ENCODE measurements at regions not wholly inside any gene's neighbourhood (a gene's known extent, or its start where the extent isn't known, plus 50 kb on each side); places are given as distances from the start of the nearest gene placed in this dataset.

DNA sequence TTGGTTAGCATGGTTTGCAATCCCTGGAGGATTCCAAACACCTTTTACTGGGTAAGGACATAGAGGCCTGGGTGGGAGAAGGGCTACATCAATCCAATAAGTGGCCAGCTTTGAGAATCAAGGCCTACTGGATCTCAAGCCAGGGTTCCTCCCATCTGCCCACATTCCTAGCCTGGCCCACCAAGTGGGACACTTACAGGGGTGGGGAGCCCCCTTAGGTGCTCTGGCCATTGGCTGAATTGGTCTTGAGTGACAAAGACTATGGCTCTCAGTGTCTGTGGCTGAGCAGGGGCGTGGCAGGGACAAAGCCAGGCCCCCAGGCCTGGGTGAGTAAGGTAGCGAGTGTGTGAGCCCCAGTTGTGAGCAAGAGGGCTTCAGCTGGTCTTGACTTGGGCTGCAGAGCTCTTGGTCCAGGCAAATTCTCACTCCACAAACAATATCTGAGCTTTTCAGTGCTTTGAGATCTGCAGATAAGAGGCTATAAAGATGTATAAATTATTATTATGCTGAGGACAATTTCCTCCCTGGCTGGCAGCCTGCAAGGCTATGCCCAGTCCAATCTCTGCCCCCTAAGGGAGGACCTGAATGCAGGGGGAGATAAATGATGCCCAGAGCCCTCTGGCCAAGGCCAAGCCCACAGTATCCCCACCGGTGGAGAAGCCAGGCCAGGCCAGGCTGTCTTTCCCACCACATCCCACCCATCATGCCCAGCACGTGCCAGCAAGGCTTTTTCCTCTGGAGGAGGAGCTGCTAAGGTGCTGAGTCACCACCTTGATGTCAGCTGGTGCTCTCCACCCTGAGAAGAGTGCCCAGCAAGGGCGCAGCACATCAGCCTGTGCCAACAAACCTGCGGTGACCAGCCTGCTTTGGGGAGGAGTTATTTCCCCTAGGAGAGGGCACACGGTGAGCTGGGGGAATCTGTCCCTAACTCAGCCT lies 80.7 kb upstream of the DUSP5 start:
- no peak for DNase-seq

DNA sequence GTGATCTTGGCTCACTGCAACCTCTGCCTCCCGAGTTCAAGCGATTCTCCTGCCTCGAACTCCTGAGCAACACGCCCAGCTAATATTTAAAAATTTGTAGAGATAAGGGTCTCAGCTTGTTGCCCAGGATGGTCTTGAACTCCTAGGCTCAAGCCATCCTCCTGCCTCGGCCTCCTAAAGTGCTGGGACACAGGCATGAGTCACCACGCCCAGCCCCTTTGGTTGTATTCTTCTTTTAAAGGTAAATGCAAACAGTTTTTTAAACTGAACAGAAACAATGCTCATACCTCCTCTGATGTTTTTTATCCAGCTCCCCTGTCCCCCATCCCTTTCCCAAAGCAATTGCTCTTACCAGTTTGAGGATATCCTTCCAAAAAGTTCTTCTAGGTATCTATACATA lies 79.5 kb upstream of the DUSP5 start:
- no peak for DNase-seq

DNA sequence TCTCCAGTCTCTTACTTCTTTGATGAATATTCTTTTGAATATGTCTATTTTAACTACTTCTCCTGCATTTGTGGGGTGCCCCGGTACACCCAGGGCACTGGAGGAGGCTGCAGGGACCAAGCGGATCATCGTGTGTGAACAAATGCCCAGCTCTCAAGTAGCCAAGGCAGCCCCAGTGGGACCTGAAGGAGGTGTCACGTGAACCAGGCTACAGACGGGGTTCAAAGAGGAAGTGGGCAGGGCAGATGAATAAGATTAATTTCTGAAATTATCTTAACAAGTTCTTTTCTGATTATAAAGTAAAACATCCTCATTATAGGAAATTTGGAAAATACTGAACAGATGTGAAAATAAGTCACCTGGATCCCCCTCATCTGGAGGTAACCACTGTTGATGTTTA lies 78.4 kb upstream of the DUSP5 start:
- DNase-seq = no peak

DNA sequence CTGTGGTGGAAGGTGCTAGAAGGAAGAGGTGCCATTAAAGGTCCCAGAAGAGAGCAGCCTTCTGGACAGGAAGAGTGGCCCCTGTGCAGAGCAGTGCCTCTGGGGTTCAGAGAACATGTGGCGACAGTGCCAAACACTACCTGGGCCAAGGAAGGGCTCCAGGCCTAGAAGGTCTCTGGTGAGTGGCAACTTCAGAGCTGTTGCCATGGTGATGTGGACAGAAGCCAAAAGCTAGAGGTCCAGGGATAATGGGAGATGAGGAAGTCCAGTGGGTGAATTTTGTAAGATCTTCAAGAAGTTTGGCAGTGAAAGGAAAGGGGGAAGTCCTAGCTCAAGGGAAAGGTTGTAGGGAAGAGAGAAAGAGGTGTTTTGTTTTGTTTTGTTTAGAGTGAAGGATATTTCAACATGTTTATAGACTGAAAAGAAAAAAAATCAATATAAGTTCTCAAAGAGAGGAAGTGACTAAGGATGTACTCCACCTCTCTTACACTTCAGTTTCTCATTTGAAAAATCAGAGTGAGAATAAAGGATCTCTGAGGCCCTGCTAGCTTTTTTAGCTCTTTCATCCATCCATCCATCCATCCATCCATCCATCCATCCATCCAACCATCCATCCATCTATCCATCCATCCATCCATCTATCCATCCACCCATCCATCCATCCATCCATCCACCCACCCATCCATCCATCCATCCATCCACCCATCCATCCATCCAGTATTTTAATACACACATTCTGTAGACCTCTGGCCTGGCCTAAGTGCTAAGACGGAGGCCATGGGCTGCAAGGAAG lies 77.1 kb upstream of the DUSP5 start:
- DNase-seq = no peak

DNA sequence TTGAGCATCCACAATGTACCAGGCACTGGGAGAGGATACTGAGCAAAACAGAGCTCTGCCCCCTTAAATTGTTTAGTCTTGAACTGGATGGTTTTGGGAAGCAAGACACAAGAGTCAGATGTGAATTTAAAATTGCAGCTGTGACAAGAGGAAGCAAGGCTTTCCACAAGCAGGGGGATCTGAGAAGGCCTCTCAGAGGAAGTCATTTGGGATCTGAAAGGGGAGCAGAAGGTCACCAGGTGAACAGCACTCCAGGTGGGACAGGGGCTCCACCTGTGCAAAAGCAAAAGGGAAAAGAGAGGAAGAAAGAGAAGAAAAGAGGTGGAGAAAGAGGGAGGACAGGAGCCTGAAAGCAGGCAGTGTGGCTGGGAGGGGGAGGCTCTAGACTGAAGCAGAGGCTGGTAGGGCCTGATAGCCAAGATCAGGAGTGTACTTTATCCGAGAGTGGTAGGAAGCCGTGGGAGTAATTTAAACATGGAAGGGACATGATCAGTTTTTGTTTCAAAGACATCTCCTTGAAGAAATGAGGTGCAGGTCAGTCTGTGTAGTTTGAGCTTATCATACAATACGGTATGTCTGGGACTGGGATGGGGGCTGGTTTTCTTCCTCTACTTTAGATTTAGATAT lies 76.1 kb upstream of the DUSP5 start:
- no peak for DNase-seq

DNA sequence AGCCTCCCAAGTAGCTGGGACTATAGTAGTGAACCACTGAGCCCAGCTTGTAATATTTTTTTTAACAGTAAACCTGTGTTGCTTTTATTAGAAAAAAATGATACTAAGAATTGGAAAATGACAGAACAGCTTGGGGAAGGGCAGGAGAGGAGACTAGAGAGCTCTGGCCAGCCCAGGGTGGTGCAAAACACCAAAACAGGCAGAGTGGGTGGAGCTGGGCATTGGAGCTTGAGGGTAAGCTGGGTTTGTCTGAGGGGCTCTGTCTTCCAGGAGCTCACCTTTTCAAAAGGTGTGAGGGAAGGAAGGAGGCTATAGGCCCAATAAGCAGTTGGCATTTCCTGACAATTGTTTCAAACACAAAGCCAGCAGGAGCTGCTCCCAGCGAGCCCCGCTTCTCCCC lies 75.2 kb upstream of the DUSP5 start:
- no peak for DNase-seq

DNA sequence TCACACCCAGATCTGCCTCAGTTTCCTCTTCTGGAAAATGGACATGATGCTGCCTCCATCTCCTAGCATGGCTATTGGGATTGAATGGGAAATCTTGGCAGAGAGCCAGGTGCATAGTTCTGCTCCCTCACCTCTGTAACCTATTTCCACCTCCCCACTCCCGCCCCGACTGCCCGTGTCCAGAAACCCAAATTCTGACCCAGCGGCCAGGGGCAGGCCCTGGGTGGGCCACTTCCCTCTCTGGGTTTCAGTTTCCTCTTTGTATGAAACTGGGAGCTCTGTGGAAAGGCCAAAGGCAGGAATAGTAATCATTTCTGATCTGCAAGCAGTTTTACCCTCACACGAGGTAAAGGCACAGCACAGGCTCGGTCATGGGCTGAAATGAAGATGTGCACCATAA lies 74.1 kb upstream of the DUSP5 start:
- no peak for DNase-seq

DNA sequence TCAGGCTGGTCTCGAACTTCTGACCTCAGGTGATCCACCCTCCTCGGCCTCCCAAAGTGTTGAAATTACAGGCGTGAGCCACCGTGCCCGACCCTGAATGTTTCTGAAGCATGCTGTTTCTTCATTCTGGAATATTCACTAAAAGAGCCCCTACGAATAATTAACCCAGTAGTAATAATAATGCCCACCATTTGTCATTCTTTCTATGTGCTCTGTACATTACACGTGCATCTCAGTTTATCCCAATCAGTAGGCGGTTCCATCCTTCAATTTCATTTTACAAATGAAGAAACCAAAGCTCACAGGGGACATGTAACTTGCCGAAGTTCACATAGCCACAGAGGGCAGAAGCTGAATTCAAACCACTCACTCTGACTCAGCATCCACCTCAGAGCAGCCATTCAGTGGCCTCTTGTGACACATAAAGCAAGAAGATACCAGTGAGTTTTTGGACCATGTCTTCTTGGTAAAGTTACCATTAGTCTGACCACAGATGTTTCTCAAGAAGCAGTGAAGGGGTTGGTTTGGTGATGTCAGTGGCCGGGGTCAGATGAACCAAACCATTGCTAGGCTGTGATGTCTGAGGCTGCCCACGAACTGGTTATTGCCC lies 71.9 kb upstream of the DUSP5 start:
- no peak for DNase-seq

DNA sequence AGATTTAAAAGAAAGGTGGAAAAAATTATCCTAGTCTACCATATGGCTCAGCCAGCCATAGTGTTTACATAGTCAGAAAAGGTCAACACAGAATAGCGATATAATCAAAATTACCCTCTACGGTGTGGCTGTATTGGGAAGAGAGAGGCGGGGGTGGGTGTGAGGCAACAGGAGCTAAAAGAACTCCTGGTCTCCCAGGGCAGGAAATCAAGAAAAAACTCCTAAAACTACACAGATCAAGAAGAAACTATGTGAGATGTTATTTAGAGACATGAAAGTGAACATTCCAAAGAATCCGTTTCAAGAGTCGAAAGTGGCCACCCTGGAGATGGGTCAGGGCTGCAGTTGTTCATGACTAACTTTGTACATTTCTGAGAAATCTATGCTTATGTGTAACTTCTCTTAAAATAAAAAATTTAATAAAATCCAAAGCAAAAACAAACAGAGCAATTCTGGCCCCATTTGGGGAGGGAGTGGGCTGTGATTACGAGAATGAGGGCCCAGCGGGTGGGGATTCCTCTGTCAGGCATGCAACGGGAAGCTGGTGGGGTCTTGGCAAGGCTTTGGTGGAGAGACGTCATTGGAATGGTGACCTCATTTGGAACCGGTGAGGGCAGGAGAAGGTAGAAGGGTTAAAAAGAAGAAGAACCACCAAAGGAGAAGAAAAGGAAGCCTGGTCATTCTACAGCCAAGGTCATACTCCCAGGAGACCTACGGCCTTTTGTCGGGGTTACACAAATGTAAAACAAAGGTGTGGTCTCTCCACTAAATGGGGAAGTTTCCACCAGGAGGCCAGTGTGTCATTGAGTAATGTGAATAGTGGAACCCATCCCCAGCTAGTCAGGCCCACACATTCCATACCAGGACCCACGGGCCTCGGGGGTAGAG lies 71.2 kb upstream of the DUSP5 start:
- no peak for DNase-seq

DNA sequence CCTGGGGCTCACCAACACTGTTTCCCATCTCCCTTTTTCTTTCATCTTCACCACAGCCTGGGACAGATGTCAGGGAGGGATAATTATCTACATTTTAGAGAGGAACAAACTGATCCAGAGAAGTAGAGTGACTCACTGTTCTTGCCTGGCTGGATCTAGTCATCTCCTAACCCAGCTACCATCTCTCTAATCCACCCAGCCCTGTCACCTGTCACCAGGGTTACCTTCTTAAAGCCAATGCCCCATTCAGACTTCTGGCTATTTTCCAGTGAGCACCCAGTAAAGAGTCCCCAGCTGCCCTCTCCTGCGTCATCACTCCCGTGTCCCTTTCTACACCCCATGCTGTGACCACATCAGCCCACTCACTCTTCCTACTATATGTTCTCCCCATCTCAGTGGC lies 68.4 kb upstream of the DUSP5 start:
- no peak for DNase-seq

DNA sequence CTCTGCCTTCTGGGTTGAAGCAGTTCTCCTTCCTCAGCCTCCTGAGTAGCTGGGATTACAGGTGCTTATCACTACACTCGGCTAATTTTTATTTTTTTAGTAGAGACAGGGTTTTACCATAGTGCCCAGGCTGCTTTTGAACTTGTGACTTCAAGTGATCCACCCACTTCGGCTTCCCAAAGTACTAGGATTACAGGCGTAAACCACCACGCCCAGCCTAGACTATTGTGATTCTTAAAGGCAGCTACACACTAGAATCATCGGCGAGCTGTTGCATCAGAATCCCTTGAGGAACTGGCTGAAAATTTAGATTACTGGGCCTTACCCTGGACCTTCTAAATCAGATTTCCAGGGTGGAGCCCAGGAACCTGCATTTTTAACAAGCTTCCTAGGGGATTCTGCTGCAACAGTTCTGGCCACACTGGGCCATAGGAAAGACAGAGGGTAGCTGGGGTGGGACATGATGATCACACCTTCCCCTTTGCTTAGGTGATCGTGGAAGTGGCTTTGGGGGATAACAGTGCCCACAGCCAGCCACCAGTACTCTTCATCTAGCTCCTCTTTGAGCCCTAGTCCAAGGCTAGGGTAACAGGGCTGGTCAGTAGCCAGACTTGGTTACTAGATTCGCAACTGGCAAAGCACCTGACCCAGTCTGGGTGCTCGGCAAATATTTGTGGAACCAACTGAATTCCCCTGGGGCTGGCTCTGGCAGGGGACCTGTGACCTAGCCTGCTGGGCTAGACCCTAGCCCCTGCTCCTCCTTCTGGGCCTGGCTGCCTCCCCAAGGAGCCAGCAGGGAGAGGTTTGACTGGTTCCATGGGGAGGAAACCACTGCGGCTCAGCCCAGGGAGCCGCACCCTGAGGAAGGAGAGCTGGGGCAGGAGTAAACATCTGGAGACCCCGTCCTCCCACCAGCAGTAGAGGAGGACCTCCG lies 67.1 kb upstream of the DUSP5 start:
- no peak for DNase-seq

DNA sequence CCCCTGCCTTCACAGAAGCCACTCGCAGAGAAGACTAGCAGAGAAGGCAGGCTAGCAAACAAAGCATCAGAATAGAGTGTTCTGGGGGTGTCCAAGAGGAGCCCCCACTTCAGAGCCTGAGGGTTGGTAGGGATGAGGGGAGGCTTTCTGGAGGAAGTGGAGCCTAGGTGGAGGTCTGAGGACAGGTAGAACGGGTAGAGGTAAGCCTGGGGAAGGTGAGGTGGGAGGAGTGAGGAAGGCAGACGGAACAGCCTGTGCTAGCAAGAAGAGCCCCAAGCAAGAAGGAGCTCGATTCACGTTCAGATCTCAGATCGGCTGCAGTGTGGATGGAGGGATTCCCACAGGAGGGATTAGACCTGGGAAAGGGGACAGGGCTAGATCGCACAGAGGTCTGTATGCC lies 66.0 kb upstream of the DUSP5 start:
- no peak for DNase-seq

DNA sequence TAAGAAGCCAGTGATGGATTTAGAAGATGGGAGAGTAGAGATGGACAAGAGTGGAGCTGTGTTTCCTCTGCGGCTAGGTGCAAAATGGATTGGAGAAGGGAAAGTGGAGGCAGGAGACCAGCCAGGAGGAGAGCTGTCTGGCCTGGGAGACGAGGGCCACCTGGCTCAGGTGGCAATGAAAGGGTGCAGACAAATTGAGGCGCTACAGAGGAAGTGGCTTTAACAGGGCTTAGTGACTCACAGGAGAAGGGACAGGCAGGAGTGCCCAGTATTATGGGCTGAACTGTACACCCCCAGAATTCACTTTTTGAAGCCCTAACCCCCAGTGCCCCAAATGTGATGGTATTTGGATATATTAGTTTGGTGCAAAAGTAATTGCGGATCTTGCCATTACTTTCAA lies 65.6 kb upstream of the DUSP5 start:
- DNase-seq = no peak

DNA sequence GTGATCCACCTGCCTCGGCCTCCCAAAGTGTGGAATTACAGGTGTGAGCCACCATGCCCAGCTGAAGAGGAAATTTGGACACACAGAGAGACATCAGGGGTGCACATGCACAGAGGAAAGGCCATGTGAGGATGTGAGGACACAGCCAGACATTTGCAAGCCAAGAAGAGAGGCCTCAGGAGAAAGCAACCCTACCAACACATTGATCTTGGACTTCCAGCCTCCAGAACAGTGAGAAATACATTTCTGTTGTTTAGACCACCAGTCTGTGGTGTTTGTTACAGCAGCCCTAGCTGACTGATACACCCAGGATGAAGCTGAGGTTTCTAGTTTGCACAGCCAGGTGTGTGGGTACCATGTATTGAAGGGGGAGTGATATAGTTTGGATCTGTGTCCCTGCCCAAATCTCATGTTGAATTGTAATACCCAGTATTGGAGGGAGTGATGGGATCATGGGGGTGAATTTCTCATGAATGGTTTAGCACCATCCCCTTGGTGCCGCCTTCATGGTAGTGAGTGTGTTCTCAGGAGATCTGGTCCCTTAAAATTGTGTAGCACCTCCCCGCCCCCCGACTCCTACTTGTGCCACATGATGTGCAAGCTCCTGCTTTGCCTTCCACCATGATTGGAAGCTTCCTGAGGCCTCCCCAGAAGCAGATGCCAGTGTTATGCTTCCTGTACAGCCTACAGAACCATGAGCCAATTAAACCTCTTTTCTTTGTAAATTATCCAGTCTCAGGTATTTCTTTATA lies 64.7 kb upstream of the DUSP5 start:
- no peak for DNase-seq

DNA sequence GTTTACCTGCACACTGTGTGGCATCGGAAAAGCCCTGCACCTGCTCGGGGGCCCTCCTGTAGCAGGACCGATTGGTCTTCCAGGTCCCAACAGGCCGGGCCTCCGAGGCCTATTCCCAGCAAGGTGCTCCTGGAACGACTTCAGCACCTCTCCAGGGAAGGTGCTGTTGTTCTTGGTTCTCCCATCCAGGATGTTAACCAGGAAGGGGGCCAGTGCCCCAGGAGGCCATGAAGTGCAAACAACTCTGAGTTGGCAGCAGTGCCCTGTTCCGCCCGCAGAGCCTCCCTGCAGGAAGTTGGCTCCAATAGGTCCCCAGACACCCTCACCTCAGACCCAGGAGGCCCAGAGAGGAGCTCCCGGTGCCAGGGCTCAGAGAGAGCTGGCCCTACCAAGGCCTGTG lies 64.0 kb upstream of the DUSP5 start:
- no peak for DNase-seq

DNA sequence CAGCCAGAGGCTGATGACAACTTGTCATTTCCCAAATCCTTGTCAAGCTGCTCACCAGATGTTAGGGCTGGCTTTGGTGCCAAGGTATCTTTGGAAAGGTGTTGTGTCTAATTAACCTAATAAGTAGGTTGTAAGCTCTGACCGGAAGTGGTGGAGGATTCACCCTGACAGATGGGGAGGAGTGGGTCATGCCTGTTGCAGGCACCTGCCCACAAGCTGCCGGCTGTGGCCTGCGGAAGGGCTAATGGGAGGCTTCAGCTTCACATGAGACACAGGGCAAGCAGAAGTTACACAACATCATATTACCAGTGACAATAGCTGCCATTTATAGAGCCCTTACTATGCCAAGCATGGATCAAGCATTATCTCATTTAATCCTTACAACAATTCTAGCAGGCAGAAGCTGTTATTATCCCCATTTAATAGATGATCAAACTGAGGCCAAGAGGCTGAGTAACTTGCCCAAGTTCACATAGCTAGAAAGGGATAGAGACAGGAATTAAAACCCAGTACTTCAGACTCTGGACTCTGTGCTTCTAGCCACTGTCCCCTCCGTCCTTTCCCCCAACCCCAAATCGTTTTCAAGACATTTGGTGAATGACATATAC lies 63.1 kb upstream of the DUSP5 start:
- DNase-seq = no peak

DNA sequence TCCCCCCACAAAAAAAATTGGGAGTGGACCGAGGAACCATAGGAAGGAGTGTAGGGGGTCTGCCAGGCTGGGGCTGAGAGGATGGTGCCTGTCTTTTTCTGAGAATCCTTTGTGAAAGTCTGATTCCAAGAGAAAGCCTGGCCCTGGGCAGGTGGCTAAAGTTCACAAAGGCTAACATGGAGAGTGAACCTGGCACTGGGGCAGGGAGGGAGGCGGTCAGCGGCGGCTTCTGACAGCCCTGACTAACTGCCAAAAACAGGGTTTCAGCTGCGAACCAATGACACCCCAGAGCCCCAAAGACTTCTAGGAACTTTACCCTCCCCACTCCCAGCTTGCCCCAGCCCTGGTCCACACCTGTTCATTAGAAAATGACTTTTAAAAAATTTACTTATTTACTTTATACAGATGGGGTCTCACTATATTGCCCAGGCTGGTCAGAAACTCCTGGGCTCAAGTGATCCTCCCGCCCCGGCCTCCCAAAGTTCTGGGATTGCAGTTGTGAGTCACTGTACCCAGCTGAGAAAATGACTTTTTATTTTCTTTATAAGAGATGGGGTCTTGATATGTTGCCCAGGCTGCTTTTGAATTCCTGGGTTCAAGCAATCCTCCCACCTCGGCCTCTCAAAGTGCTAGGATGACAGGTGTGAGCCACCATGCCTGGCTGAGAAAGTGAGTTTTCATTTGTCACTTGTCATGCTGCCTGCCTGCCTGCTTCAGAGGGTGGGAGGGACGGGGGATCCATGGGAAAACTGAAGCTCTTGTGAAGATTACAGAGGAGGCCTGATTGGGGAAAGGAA lies 61.0 kb upstream of the DUSP5 start:
- no peak for DNase-seq

DNA sequence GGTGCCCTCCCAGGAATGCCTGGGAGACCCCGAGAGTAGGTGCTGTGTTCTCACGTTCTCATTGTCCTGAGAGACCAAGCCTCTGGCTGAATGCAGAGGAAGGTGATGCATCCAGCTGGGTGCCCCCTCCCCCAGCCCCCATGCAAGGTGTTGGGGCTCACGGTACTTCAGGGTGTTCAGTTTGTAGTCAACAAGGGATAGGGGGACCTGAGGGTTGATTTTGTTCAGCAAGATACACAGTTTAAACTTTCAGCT lies 60.4 kb upstream of the DUSP5 start:
- DNase-seq = no peak

DNA sequence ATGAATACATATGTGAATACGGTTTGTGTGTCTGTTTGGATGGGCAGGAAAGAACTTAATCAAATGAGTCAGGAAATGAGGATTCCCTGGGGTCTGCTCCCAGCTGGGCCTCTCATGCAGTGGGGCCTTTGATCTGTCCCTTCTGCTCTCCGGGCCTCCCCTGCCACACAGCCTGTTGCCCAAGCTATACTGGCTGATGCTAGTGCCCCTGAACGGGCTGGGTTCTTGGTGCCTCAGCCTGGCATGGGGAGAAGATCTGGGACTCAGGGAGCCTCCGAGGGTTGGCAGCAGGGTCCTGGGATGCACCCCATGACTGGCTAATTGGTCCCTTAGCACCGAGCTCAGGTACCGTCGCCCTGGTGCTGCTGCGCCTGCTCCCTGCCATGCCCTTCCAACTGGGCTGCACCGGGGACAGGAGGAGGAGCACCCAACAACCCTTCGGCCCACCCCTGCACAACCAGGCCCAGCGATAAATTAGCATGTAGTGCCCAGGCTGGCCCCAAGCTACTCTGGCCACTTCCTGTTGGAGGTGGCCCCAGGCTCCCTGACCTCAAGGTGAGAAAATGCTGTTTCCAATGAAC lies 59.9 kb upstream of the DUSP5 start:
- DNase-seq = no peak

Data from activated CD4-positive, alpha-beta T cell treated with anti-CD3 and anti-CD28 coated beads, Interleukin-2, amount 50 U/mL, for 1 hour (primary cell).